ENCODE measurements at regions not wholly inside any gene's neighbourhood (a gene's known extent, or its start where the extent isn't known, plus 50 kb on each side); places are given as distances from the start of the nearest gene placed in this dataset.

GRCh38 chr12:38585086-38585485 is 268.5 kb downstream of the ALG10B start:
- no peak overlapping the region for H2BK120ac ChIP-seq (ENCODE audit: low read depth, low read length)
- no peak for DNase-seq
- H3K4me2 ChIP-seq (ENCODE audit: low read length) = no peak overlapping the region
- H2AK5ac ChIP-seq (ENCODE audit: low read length) = no peak overlapping the region
- no peaks in the 10 kb centered on the region for H3K36me3 ChIP-seq (ENCODE audit: control insufficient read depth, insufficient read depth, low read length)
- no peak overlapping the region for H2BK15ac ChIP-seq (replicated peaks; ENCODE audit: low read depth)
- H3K27me3 ChIP-seq (ENCODE audit: insufficient read depth, low read length, poor library complexity) = no peaks in the 10 kb centered on the region
- H3K4me1 ChIP-seq (ENCODE audit: control insufficient read depth, low read depth, low read length) = no peaks in the 10 kb centered on the region
- no peak overlapping the region for H3K18ac ChIP-seq (ENCODE audit: low read length)
- no peak overlapping the region for H3K9ac ChIP-seq (ENCODE audit: low read length)
- H3K4ac ChIP-seq (ENCODE audit: low read depth, low read length) = no peak overlapping the region
- H3K56ac ChIP-seq (ENCODE audit: low read length) = no peak overlapping the region
- no peak overlapping the region for H3K4me3 ChIP-seq (ENCODE audit: low read length)
- no peak overlapping the region for H4K8ac ChIP-seq (ENCODE audit: low read depth, low read length)
- no peak overlapping the region for H3K27ac ChIP-seq (ENCODE audit: low read depth, low read length)
- no peaks in the 10 kb centered on the region for H3K79me2 ChIP-seq (ENCODE audit: control insufficient read depth, insufficient read depth, low read length)
- H2BK5ac ChIP-seq (ENCODE audit: low read length) = no peak overlapping the region
- no CpG with 5 or more reads among the region's 2 CpGs for WGBS (ENCODE audit: extremely low coverage, insufficient coverage, low lambda C conversion rate)
- no peak overlapping the region for H4K5ac ChIP-seq (ENCODE audit: low read length)
- no peaks in the 10 kb centered on the region for H3K79me1 ChIP-seq (ENCODE audit: low read length)
- no peak overlapping the region for H3K23ac ChIP-seq (ENCODE audit: low read length)

GRCh38 chr12:38586789-38587188 is 270.2 kb downstream of the ALG10B start:
- H3K79me2 ChIP-seq (ENCODE audit: control insufficient read depth, insufficient read depth, low read length) = no peaks in the 10 kb centered on the region
- no peak overlapping the region for H3K23ac ChIP-seq (ENCODE audit: low read length)
- H3K56ac ChIP-seq (ENCODE audit: low read length) = no peak overlapping the region
- H3K18ac ChIP-seq (ENCODE audit: low read length) = no peak overlapping the region
- H2BK15ac ChIP-seq (replicated peaks; ENCODE audit: low read depth) = no peak overlapping the region
- no peaks in the 10 kb centered on the region for H3K27me3 ChIP-seq (ENCODE audit: insufficient read depth, low read length, poor library complexity)
- H4K8ac ChIP-seq (ENCODE audit: low read depth, low read length) = no peak overlapping the region
- H3K4me3 ChIP-seq (ENCODE audit: low read length) = no peak overlapping the region
- no peak for DNase-seq
- H2BK120ac ChIP-seq (ENCODE audit: low read depth, low read length) = no peak overlapping the region
- H2BK5ac ChIP-seq (ENCODE audit: low read length) = no peak overlapping the region
- H2AK5ac ChIP-seq (ENCODE audit: low read length) = no peak overlapping the region
- H3K36me3 ChIP-seq (ENCODE audit: control insufficient read depth, insufficient read depth, low read length) = no peaks in the 10 kb centered on the region
- no peaks in the 10 kb centered on the region for H3K4me1 ChIP-seq (ENCODE audit: control insufficient read depth, low read depth, low read length)
- H3K4ac ChIP-seq (ENCODE audit: low read depth, low read length) = no peak overlapping the region
- H3K27ac ChIP-seq (ENCODE audit: low read depth, low read length) = no peak overlapping the region
- no peak overlapping the region for H4K5ac ChIP-seq (ENCODE audit: low read length)
- no peaks in the 10 kb centered on the region for H3K79me1 ChIP-seq (ENCODE audit: low read length)
- H3K4me2 ChIP-seq (ENCODE audit: low read length) = no peak overlapping the region
- no peak overlapping the region for H3K9ac ChIP-seq (ENCODE audit: low read length)

- DNase-seq = no peak
- Histone ChIP-seq H3K4me1 (ENCODE audit: control insufficient read depth, low read depth, low read length) (no peaks in the 10 kb centered on the region), H3K56ac (ENCODE audit: low read length) (no peak overlapping the region), H3K9ac (ENCODE audit: low read length) (no peak overlapping the region), H3K18ac (ENCODE audit: low read length) (no peak overlapping the region), H2BK5ac (ENCODE audit: low read length) (no peak overlapping the region), H3K36me3 (ENCODE audit: control insufficient read depth, insufficient read depth, low read length) (no peaks in the 10 kb centered on the region), H2AK5ac (ENCODE audit: low read length) (no peak overlapping the region), H3K4me2 (ENCODE audit: low read length) (no peak overlapping the region), H3K4me3 (ENCODE audit: low read length) (no peak overlapping the region), H3K79me2 (ENCODE audit: control insufficient read depth, insufficient read depth, low read length) (no peaks in the 10 kb centered on the region), H3K79me1 (ENCODE audit: low read length) (no peaks in the 10 kb centered on the region), H4K8ac (ENCODE audit: low read depth, low read length) (no peak overlapping the region), H2BK120ac (ENCODE audit: low read depth, low read length) (no peak overlapping the region), H3K27me3 (ENCODE audit: insufficient read depth, low read length, poor library complexity) (no peaks in the 10 kb centered on the region), H3K27ac (ENCODE audit: low read depth, low read length) (no peak overlapping the region), H3K23ac (ENCODE audit: low read length) (no peak overlapping the region), H4K5ac (ENCODE audit: low read length) (no peak overlapping the region), H3K4ac (ENCODE audit: low read depth, low read length) (no peak overlapping the region), H2BK15ac (replicated peaks; ENCODE audit: low read depth) (no peak overlapping the region)
- WGBS (ENCODE audit: extremely low coverage, insufficient coverage, low lambda C conversion rate) = no CpG with 5 or more reads among the region's 1 CpG
Measured at GRCh38 chr12:38587594-38587993, 271.0 kb downstream of the ALG10B start.

- no peak overlapping the region for H4K5ac ChIP-seq (ENCODE audit: low read length)
- H3K23ac ChIP-seq (ENCODE audit: low read length) = no peak overlapping the region
- no peak overlapping the region for H3K9ac ChIP-seq (ENCODE audit: low read length)
- H2AK5ac ChIP-seq (ENCODE audit: low read length) = no peak overlapping the region
- no peak overlapping the region for H3K4ac ChIP-seq (ENCODE audit: low read depth, low read length)
- WGBS (ENCODE audit: extremely low coverage, insufficient coverage, low lambda C conversion rate) = no CpG with 5 or more reads among the region's 4 CpGs
- no peaks in the 10 kb centered on the region for H3K27me3 ChIP-seq (ENCODE audit: insufficient read depth, low read length, poor library complexity)
- no peaks in the 10 kb centered on the region for H3K79me2 ChIP-seq (ENCODE audit: control insufficient read depth, insufficient read depth, low read length)
- no peak overlapping the region for H4K8ac ChIP-seq (ENCODE audit: low read depth, low read length)
- H3K4me3 ChIP-seq (ENCODE audit: low read length) = no peak overlapping the region
- H3K36me3 ChIP-seq (ENCODE audit: control insufficient read depth, insufficient read depth, low read length) = no peaks in the 10 kb centered on the region
- no peaks in the 10 kb centered on the region for H3K79me1 ChIP-seq (ENCODE audit: low read length)
- H2BK120ac ChIP-seq (ENCODE audit: low read depth, low read length) = no peak overlapping the region
- no peak overlapping the region for H3K27ac ChIP-seq (ENCODE audit: low read depth, low read length)
- H2BK5ac ChIP-seq (ENCODE audit: low read length) = no peak overlapping the region
- H3K4me2 ChIP-seq (ENCODE audit: low read length) = no peak overlapping the region
- no peak overlapping the region for H3K18ac ChIP-seq (ENCODE audit: low read length)
- H2BK15ac ChIP-seq (replicated peaks; ENCODE audit: low read depth) = no peak overlapping the region
- no peaks in the 10 kb centered on the region for H3K4me1 ChIP-seq (ENCODE audit: control insufficient read depth, low read depth, low read length)
- H3K56ac ChIP-seq (ENCODE audit: low read length) = no peak overlapping the region
- DNase-seq = no peak
Measured at GRCh38 chr12:38588624-38589305, 272.2 kb downstream of the ALG10B start.

- H3K18ac ChIP-seq (ENCODE audit: low read length) = no peak overlapping the region
- H3K27me3 ChIP-seq (ENCODE audit: insufficient read depth, low read length, poor library complexity) = no peaks in the 10 kb centered on the region
- no peak overlapping the region for H2BK5ac ChIP-seq (ENCODE audit: low read length)
- no peak overlapping the region for H4K5ac ChIP-seq (ENCODE audit: low read length)
- H3K79me1 ChIP-seq (ENCODE audit: low read length) = no peaks in the 10 kb centered on the region
- no peaks in the 10 kb centered on the region for H3K4me1 ChIP-seq (ENCODE audit: control insufficient read depth, low read depth, low read length)
- no peak overlapping the region for H3K4me3 ChIP-seq (ENCODE audit: low read length)
- H3K23ac ChIP-seq (ENCODE audit: low read length) = no peak overlapping the region
- H3K56ac ChIP-seq (ENCODE audit: low read length) = no peak overlapping the region
- H2BK120ac ChIP-seq (ENCODE audit: low read depth, low read length) = no peak overlapping the region
- no peak overlapping the region for H3K9ac ChIP-seq (ENCODE audit: low read length)
- DNase-seq = no peak
- H3K27ac ChIP-seq (ENCODE audit: low read depth, low read length) = no peak overlapping the region
- H4K8ac ChIP-seq (ENCODE audit: low read depth, low read length) = no peak overlapping the region
- H2BK15ac ChIP-seq (replicated peaks; ENCODE audit: low read depth) = no peak overlapping the region
- no peaks in the 10 kb centered on the region for H3K36me3 ChIP-seq (ENCODE audit: control insufficient read depth, insufficient read depth, low read length)
- no peaks in the 10 kb centered on the region for H3K79me2 ChIP-seq (ENCODE audit: control insufficient read depth, insufficient read depth, low read length)
- no CpG with 5 or more reads among the region's 4 CpGs for WGBS (ENCODE audit: extremely low coverage, insufficient coverage, low lambda C conversion rate)
- H2AK5ac ChIP-seq (ENCODE audit: low read length) = no peak overlapping the region
- H3K4ac ChIP-seq (ENCODE audit: low read depth, low read length) = no peak overlapping the region
- no peak overlapping the region for H3K4me2 ChIP-seq (ENCODE audit: low read length)
Measured at GRCh38 chr12:38589306-38589632, 272.7 kb downstream of the ALG10B start.

- no peaks in the 10 kb centered on the region for H3K79me2 ChIP-seq (ENCODE audit: control insufficient read depth, insufficient read depth, low read length)
- H3K23ac ChIP-seq (ENCODE audit: low read length) = no peak overlapping the region
- H4K5ac ChIP-seq (ENCODE audit: low read length) = no peak overlapping the region
- H3K4me3 ChIP-seq (ENCODE audit: low read length) = no peak overlapping the region
- H2BK15ac ChIP-seq (replicated peaks; ENCODE audit: low read depth) = no peak overlapping the region
- H2BK5ac ChIP-seq (ENCODE audit: low read length) = no peak overlapping the region
- H2BK120ac ChIP-seq (ENCODE audit: low read depth, low read length) = no peak overlapping the region
- no peak overlapping the region for H3K27ac ChIP-seq (ENCODE audit: low read depth, low read length)
- H3K9ac ChIP-seq (ENCODE audit: low read length) = no peak overlapping the region
- no peaks in the 10 kb centered on the region for H3K36me3 ChIP-seq (ENCODE audit: control insufficient read depth, insufficient read depth, low read length)
- H3K4ac ChIP-seq (ENCODE audit: low read depth, low read length) = no peak overlapping the region
- no peak for DNase-seq
- H3K79me1 ChIP-seq (ENCODE audit: low read length) = no peaks in the 10 kb centered on the region
- no peak overlapping the region for H3K56ac ChIP-seq (ENCODE audit: low read length)
- no peaks in the 10 kb centered on the region for H3K27me3 ChIP-seq (ENCODE audit: insufficient read depth, low read length, poor library complexity)
- no peak overlapping the region for H3K4me2 ChIP-seq (ENCODE audit: low read length)
- H3K18ac ChIP-seq (ENCODE audit: low read length) = no peak overlapping the region
- no peaks in the 10 kb centered on the region for H3K4me1 ChIP-seq (ENCODE audit: control insufficient read depth, low read depth, low read length)
- no peak overlapping the region for H4K8ac ChIP-seq (ENCODE audit: low read depth, low read length)
- H2AK5ac ChIP-seq (ENCODE audit: low read length) = no peak overlapping the region
Measured at GRCh38 chr12:38601949-38602348, 285.4 kb downstream of the ALG10B start.
